Tibial artery (tissue), 4 donors: ENCODE measurements at regions not wholly inside any gene's neighbourhood (a gene's known extent, or its start where the extent isn't known, plus 50 kb on each side); places are given as distances from the start of the nearest gene placed in this dataset.

Source experiments
- DNase-seq, 2 donors: peaks; one replicate each; pipeline ENCODE4 v3.0.0-alpha.2; 2019
- H3K27ac ChIP-seq, 2 donors: fragments of 200-600 bp; sonication (generic) in 1 of 2; 1 replicate in 1 of 2; 2 replicates in 1 of 2; pipeline ENCODE4 v1.5.1; 2018 to 2019; ENCODE audit warnings: mild to moderate bottlenecking in 1 of 2
- H3K27me3 ChIP-seq, 2 donors: fragments of 200-600 bp; sonication (generic) in 1 of 2; one replicate each; pipeline versions ENCODE4 v1.5.1 to v1.6.0; 2016 to 2019
- H3K36me3 ChIP-seq, 3 donors: fragments of 200-600 bp; sonication (generic) in 2 of 3; one replicate each; pipeline ENCODE4 v1.5.1; 2016 to 2019; ENCODE audit warnings: mild to moderate bottlenecking in 2 of 3
- H3K4me1 ChIP-seq, 4 donors: fragments of 200-600 bp; sonication (generic) in 2 of 4; 1 replicate in 3 of 4; 2 replicates in 1 of 4; pipeline ENCODE4 v1.5.1; 2016 to 2019
- H3K4me3 ChIP-seq, 2 donors: fragments of 200-600 bp; sonication (generic) in 1 of 2; 1 replicate in 1 of 2; 2 replicates in 1 of 2; pipeline ENCODE4 v1.5.1; 2018 to 2019; ENCODE audit warnings: mild to moderate bottlenecking in 2 of 2
- H3K9me3 ChIP-seq, 3 donors: fragments of 200-600 bp; sonication (generic) in 1 of 3; one replicate each; pipeline ENCODE4 v1.5.1; 2016 to 2019
- CTCF ChIP-seq, 2 experiments: fragments of 200-600 bp in 1 of 2; fragments of 450-650 bp in 1 of 2; IDR thresholded peaks; one replicate each; pipeline ENCODE4 v1.5.1; 2017 to 2019; ENCODE audit warnings: antibody characterized with exemption in 2 of 2, mild to moderate bottlenecking in 1 of 2, moderate library complexity in 1 of 2
- intact Hi-C: fragments of 100-400 bp; cut with DNase I; formaldehyde crosslinking; loops from one replicate; pipeline ENCODE4 v1.15.0; 2023; ENCODE audit warnings: low total_unique reads

GRCh38 chr14:28083389-28083788, 683.2 kb upstream of the FOXG1 start:
- no peaks in the 10 kb centered on the region for H3K9me3 ChIP-seq
- H3K27me3 ChIP-seq = no peaks in the 10 kb centered on the region
- no peaks in the 10 kb centered on the region for H3K4me1 ChIP-seq
- no peaks in the 10 kb centered on the region for H3K36me3 ChIP-seq
- no peak for DNase-seq
- TF ChIP-seq CTCF (IDR thresholded peaks at IDR 0.05) = no peak
- H3K4me3 ChIP-seq = no peak overlapping the region
- no peak overlapping the region for H3K27ac ChIP-seq
- intact Hi-C loops = no loop called here

- intact Hi-C loops = no loop called here
- H3K36me3 ChIP-seq = no peaks in the 10 kb centered on the region
Observed at GRCh38 chr14:28088125-28088524, 678.5 kb upstream of the FOXG1 start.

GRCh38 chr14:28097585-28097984, 669.0 kb upstream of the FOXG1 start:
- no peak for DNase-seq
- no peaks in the 10 kb centered on the region for H3K36me3 ChIP-seq
- H3K9me3 ChIP-seq = no peaks in the 10 kb centered on the region
- H3K4me1 ChIP-seq = no peaks in the 10 kb centered on the region
- intact Hi-C loops = no loop called here
- H3K4me3 ChIP-seq = no peak overlapping the region
- no peak overlapping the region for H3K27ac ChIP-seq
- TF ChIP-seq CTCF (IDR thresholded peaks at IDR 0.05) = no peak
- no peaks in the 10 kb centered on the region for H3K27me3 ChIP-seq

More at GRCh38 chr14:28088125-28088524, 678.5 kb upstream of the FOXG1 start:
- no peaks in the 10 kb centered on the region for H3K9me3 ChIP-seq
- no peaks in the 10 kb centered on the region for H3K4me1 ChIP-seq
- H3K27ac ChIP-seq = no peak overlapping the region
- DNase-seq = no peak
- H3K27me3 ChIP-seq = no peaks in the 10 kb centered on the region
- TF ChIP-seq CTCF (IDR thresholded peaks at IDR 0.05) = no peak
- no peak overlapping the region for H3K4me3 ChIP-seq

- H3K9me3 ChIP-seq = no peaks in the 10 kb centered on the region
- H3K4me3 ChIP-seq = no peak overlapping the region
- H3K27me3 ChIP-seq = no peaks in the 10 kb centered on the region
- TF ChIP-seq CTCF (IDR thresholded peaks at IDR 0.05) = no peak
- no peaks in the 10 kb centered on the region for H3K36me3 ChIP-seq
- no peaks in the 10 kb centered on the region for H3K4me1 ChIP-seq
- DNase-seq = no peak
- intact Hi-C loops = no loop called here
- no peak overlapping the region for H3K27ac ChIP-seq
Observed at GRCh38 chr14:28098856-28099255, 667.7 kb upstream of the FOXG1 start.

- Histone ChIP-seq H3K9me3 (no peaks in the 10 kb centered on the region), H3K4me3 (no peak overlapping the region), H3K4me1 (no peaks in the 10 kb centered on the region), H3K27ac (no peak overlapping the region), H3K36me3 (no peaks in the 10 kb centered on the region), H3K27me3 (no peaks in the 10 kb centered on the region)
- intact Hi-C loops = no loop called here
- TF ChIP-seq CTCF (IDR thresholded peaks at IDR 0.05) = no peak
- DNase-seq = no peak
Observed at GRCh38 chr14:28102001-28102400, 664.6 kb upstream of the FOXG1 start.

GRCh38 chr14:28102814-28103213, 663.8 kb upstream of the FOXG1 start:
- H3K4me1 ChIP-seq = no peaks in the 10 kb centered on the region
- no peaks in the 10 kb centered on the region for H3K9me3 ChIP-seq
- DNase-seq = no peak
- intact Hi-C loops = no loop called here
- H3K27me3 ChIP-seq = no peaks in the 10 kb centered on the region
- no peak for TF ChIP-seq CTCF (IDR thresholded peaks at IDR 0.05)
- no peak overlapping the region for H3K27ac ChIP-seq
- no peak overlapping the region for H3K4me3 ChIP-seq
- H3K36me3 ChIP-seq = no peaks in the 10 kb centered on the region
